Choroid plexus epithelial cell (primary cell): ENCODE measurements at regions not wholly inside any gene's neighbourhood (a gene's known extent, or its start where the extent isn't known, plus 50 kb on each side); places are given as distances from the start of the nearest gene placed in this dataset.

ENCODE experiments used
- DNase-seq: peaks from one replicate; pipeline ENCODE4 v3.0.0-alpha.2; 2010; ENCODE audit warnings: low read depth
- H3K4me3 ChIP-seq: 2 replicates; pipeline ENCODE4 v1.5.1; 2011; ENCODE audit warnings: low read depth, mild to moderate bottlenecking, control low read depth, low read length, moderate library complexity
- TF ChIP-seq, protein P1 (sequence below): conservative IDR thresholded peaks from 2 replicates; pipeline ENCODE4 v1.5.1; 2011; ENCODE audit warnings: low read depth, mild to moderate bottlenecking, control low read depth, inconsistent platforms, low read length, moderate library complexity

DNA sequence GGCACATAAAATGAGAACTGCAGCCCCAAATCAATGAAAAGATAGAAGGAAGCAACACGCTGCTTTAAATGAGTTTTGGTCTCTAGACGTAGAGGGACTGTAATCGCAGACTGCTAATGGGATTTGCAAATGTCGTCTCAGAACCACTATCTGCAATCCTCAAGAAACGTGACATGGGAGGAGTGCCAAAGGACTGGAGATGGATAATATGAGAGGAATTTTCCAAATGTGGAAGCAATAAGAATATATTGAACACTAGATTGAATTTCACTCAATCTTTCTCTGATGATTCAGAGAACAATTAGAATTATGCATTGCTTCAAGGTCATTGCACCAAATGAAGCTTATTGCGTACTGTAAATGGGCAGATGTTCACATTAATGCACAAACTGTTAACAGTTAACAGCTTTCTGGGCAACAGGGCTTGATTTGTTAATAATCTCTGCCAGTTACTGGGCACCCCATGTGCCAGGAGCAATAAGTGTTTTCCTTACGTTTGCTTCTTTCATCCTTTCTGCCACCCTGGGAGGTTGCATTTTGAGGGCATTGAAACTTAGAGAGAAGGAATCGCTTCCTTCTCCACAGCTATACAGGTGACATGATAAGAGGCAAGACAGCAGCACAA lies 62.8 kb upstream of the WASF3 start:
- DNase-seq: no peak
- H3K4me3 ChIP-seq: no peak overlapping the region
- TF ChIP-seq, protein P1, sequence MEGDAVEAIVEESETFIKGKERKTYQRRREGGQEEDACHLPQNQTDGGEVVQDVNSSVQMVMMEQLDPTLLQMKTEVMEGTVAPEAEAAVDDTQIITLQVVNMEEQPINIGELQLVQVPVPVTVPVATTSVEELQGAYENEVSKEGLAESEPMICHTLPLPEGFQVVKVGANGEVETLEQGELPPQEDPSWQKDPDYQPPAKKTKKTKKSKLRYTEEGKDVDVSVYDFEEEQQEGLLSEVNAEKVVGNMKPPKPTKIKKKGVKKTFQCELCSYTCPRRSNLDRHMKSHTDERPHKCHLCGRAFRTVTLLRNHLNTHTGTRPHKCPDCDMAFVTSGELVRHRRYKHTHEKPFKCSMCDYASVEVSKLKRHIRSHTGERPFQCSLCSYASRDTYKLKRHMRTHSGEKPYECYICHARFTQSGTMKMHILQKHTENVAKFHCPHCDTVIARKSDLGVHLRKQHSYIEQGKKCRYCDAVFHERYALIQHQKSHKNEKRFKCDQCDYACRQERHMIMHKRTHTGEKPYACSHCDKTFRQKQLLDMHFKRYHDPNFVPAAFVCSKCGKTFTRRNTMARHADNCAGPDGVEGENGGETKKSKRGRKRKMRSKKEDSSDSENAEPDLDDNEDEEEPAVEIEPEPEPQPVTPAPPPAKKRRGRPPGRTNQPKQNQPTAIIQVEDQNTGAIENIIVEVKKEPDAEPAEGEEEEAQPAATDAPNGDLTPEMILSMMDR: no peak

DNA sequence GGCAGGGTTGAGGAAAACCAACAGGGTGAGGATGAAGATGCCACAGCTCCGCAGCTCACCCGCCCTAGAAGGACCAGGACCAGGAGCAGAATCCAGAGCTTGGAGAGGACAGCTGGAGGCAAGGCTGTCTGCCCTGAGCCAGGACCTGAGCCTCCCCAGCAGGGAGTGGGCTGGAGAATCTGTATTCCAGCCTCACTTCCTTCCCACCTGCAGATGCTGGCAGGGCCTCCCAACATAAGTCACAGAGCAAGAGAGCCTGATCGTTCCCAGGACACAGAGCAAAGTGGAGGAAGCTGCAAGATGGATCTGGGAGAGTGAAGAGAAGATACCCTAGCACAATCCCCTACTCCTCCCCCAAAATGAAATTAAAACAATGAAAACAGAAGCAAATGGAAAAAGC lies 61.7 kb upstream of the WASF3 start:
- no peak for DNase-seq
- H3K4me3 ChIP-seq: no peak overlapping the region
- TF ChIP-seq, protein P1: no peak

DNA sequence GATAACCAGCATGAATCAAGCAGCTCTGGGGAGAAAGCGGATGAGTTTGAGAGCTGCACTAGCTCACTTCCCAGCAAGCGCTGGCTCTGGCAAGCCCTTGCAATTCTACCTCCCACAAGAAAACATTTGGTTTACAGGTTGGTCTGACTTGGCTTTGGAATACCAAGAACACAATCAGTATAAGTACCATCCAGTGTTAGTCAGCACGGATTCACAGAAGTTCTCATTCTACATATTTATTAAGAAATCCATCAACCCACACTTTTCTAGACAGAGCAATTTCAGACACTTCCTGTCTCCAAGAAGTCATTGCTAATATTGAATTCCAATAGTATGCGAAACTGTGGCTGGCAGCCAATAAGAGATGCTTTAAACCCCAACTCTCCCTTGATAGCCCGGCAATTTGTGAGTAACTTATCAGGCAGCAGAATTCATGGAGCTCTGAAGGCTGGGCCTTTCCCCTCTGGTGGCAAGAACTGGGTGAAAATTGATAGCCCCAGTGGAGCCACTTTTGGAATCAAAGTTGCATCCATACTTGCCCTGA lies 59.4 kb upstream of the WASF3 start:
- DNase-seq: peak; percentile 89
- H3K4me3 ChIP-seq: no peak overlapping the region
- TF ChIP-seq, protein P1: no peak

DNA sequence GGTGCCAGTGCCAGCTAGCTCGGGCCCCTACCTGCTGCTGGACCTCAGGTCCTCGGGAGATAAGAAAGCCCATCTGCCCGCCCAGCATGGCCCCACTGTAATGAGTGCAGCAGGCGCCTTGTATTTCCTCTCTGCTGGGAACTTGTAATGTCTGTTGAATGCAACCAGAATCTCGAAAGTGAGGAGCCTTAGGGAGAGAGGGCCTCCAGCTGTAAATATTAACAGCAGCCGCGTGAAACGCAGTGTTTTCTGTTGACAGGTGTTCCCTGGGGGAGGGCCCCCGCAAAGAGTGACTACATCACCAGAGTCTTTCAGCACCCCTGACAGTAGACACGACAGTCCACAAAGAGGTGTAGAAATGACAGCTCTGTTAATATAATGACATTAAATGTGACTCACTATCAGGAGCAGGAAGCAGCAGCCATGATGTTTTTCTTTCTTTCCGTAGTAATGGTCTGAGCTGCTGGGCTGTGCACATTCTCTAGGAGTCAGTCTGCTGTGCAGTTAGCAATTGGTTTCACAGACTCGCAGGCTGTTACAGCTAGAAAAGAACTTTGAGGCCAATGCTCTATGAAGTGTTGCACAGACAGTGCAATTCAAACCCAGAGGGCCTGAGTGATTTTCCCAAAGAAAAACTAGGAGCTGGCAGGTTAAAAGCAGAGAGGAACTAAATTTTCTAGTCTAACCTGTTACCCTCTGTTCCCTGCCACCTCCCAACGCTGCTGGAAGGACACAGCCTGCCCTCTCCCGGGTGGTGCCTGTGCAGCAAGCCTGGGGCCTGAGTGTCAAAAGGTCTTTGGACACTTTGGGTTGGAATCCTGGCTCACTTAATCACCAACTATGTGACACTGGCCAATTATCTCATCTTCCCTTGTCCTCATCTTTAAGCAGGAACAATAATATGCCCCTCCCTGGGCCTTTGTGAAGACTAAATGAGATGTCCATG lies 58.6 kb upstream of the WASF3 start:
- TF ChIP-seq, protein P1: no peak
- peak; percentile 44 for DNase-seq
- H3K4me3 ChIP-seq: no peak overlapping the region

DNA sequence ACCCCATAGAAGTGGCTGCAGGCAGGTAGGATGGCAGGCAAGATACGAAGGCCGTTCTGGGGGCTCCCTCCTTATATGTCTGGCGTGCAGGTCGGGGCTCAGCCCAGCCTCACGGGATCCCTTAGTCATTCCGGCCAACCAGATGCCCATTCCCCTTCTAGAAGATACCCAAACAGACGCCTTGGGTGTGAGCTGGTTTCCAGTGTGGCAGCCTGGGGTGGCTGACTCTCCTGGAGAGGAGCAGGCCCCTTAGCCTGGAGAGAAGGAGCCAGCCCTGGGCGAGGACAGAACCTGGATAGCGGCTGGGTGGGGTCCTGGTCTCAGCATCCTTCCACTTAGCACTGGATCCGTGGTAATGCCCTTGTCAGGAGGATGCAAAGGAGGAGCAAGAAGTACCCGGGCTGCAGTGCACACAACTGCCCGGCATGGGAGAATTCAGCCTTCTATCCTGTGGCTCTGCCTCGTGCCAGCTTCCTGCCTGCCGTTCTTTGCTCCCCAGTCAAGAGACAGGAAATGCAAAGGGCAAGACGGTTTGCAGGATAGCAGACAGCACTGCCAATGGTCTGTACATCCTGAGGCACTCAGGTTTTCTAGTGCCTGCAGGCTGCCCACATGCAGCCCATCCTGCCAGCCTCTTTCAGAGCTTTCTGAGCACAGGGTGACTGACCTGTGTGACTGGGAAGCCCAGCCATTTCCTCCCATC lies 56.7 kb upstream of the WASF3 start:
- H3K4me3 ChIP-seq: no peak overlapping the region
- TF ChIP-seq, protein P1: no peak
- DNase-seq: no peak

DNA sequence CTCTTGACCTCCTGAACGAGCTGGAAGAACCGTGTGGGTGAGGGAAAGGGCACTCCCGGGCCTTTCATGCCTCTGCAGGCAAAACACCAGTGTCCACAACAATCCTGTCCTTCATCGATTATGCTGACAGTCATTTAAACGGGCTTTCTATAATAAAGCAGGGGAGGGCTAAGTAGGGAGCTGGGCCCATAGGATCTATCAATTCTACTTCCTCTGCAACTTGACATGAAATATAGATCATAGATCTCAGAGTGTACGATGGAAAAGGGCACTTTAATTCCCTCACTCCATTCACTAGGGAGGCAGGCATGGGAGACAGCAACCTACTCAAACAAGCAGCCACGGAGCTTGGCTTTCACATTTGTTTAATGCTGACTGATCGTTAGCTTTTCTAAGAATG lies 55.8 kb upstream of the WASF3 start:
- no peak overlapping the region for H3K4me3 ChIP-seq
- no peak for DNase-seq
- TF ChIP-seq, protein P1: no peak
